NCI-H774 (cell line): ENCODE measurements at regions not wholly inside any gene's neighbourhood (a gene's known extent, or its start where the extent isn't known, plus 50 kb on each side); places are given as distances from the start of the nearest gene placed in this dataset.

Experiments used
- DNase-seq: peaks from one replicate; lab custom pipeline; 2025; lab: John Stamatoyannopoulos, UW

GRCh38 chr12:28601570-28602058 is 411.4 kb downstream of the CCDC91 start:
- DNase-seq, result no peak

- DNase-seq, result no peak
Observed at GRCh38 chr12:28602786-28603185, 412.5 kb downstream of the CCDC91 start.

- DNase-seq, result no peak
Observed at GRCh38 chr12:28603239-28603638, 413.0 kb downstream of the CCDC91 start.

- no peak for DNase-seq
Observed at GRCh38 chr12:28603801-28604200, 413.5 kb downstream of the CCDC91 start.

GRCh38 chr12:28604240-28604639 is 414.0 kb downstream of the CCDC91 start:
- DNase-seq, result no peak

GRCh38 chr12:28606967-28607557 is 416.8 kb downstream of the CCDC91 start:
- DNase-seq, result no peak

- no peak for DNase-seq
Observed at GRCh38 chr12:28610401-28611114, 420.3 kb downstream of the CCDC91 start.

- no peak for DNase-seq
Observed at GRCh38 chr12:28611115-28611435, 420.8 kb downstream of the CCDC91 start.

GRCh38 chr12:28611449-28611848 is 421.2 kb downstream of the CCDC91 start:
- no peak for DNase-seq

GRCh38 chr12:28618171-28618570 is 427.9 kb downstream of the CCDC91 start:
- DNase-seq, result no peak

- no peak for DNase-seq
Observed at GRCh38 chr12:28618772-28619171, 428.5 kb downstream of the CCDC91 start.

GRCh38 chr12:28620281-28620680 is 430.0 kb downstream of the CCDC91 start:
- DNase-seq, result no peak

GRCh38 chr12:28622406-28622805 is 432.1 kb downstream of the CCDC91 start:
- DNase-seq, result no peak

GRCh38 chr12:28626504-28626903 is 436.2 kb downstream of the CCDC91 start:
- DNase-seq, result no peak

GRCh38 chr12:28629691-28630090 is 439.4 kb downstream of the CCDC91 start:
- no peak for DNase-seq

GRCh38 chr12:28631831-28632230 is 441.6 kb downstream of the CCDC91 start:
- no peak for DNase-seq

GRCh38 chr12:28640519-28640918 is 450.3 kb downstream of the CCDC91 start:
- no peak for DNase-seq

- no peak for DNase-seq
Observed at GRCh38 chr12:28645436-28645835, 455.2 kb downstream of the CCDC91 start.

- no peak for DNase-seq
Observed at GRCh38 chr12:28645891-28646290, 455.6 kb downstream of the CCDC91 start.

- DNase-seq, result no peak
Observed at GRCh38 chr12:28650906-28651305, 460.6 kb downstream of the CCDC91 start.

- no peak for DNase-seq
Observed at GRCh38 chr12:28652239-28652638, 462.0 kb downstream of the CCDC91 start.

GRCh38 chr12:28681980-28682379 is 467.1 kb upstream of the FAR2 start:
- no peak for DNase-seq

- no peak for DNase-seq
Observed at GRCh38 chr12:28683366-28683765, 465.7 kb upstream of the FAR2 start.
